ENCODE measurements at regions not wholly inside any gene's neighbourhood (a gene's known extent, or its start where the extent isn't known, plus 50 kb on each side); places are given as distances from the start of the nearest gene placed in this dataset.
"Not testable (repeated sequence)": the region's sequence is repeated elsewhere in the genome, so short reads cannot be mapped to it uniquely, and the experiment has no call there.

DNA sequence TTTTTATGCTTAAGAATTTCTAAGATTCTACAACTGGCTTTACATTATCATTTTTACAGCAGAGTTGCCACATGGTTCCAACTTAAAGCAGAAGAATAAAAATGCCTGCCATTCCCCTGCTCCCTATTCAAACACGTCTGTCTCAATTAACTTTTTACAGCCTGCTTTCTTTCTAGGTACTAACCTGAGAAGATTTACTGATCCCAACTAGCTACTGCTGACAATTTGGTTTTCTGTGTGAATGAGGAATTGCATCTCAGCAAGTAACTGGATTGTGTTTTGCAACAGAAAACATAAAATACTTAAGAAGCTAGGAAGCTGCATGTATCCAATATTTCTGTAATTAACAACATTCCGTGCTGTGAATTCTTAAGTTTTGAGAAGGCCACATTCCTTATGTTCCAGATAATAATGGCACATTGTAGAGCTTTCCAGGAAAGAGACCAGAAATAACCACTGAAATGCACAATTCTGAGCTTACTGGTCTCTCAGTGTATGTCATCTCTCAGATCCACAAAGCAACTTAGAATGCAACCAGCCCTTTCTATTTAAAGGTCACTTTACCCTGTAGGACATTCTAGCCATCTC, 306.8 kb upstream of the NMUR2 start:
- DNase-seq: no peak

- DNase-seq: no peak
Measured at GRCh38 chr5:152717393-152717792, 312.3 kb upstream of the NMUR2 start.

- no peak for DNase-seq
Measured at GRCh38 chr5:152723482-152723881, 318.4 kb upstream of the NMUR2 start.

GRCh38 chr5:152730176-152730575, 325.1 kb upstream of the NMUR2 start:
- no peak for DNase-seq

GRCh38 chr5:152736906-152737305, 331.8 kb upstream of the NMUR2 start:
- DNase-seq: no peak

- no peak for DNase-seq
Measured at GRCh38 chr5:152739916-152740315, 334.8 kb upstream of the NMUR2 start.

DNA sequence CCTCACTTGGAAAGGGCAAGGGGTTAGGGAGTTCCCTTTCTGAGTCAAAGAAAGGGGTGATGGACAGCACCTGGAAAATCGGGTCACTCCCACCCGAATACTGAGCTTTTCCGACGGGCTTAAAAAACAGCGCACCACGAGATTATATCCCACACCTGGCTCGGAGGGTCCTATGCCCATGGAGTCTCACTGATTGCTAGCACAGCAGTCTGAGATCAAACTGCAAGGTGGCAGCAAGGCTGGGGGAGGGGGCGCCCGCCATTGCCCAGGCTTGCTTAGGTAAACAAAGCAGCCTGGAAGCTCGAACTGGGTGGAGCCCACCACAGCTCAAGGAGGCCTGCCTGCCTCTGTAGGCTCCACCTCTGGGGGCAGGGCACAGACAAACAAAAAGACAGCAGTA, 336.0 kb upstream of the NMUR2 start:
- DNase-seq: not testable (repeated sequence)

DNA sequence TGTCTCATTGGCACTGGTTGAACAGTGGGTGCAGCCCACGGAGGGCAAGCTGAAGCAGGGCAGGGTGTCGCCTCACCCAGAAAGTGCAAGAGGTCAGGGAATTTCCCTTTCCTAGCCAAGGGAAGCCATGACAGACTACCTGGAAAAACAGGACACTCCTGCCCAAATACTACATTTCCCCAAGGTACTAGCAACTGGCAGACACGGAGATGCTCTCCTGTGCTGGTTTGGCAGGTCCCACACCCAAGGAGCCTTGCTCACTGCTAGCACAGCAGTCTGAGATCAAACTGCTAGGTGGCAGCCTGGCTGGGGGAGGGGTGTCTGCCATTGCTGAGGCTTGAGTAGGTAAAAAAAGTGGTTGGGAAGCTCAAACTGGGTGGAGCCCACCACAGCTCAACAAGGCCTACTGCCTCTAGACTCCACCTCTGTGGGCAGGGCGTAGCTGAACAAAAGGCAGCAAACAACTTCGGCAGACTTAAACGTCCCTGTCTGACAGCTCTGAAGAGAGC, 382.7 kb upstream of the NMUR2 start:
- DNase-seq: not testable (repeated sequence)

GRCh38 chr5:152801886-152802285, 396.8 kb upstream of the NMUR2 start:
- no peak for DNase-seq

GRCh38 chr5:152804179-152804578, 399.1 kb upstream of the NMUR2 start:
- no peak for DNase-seq

DNA sequence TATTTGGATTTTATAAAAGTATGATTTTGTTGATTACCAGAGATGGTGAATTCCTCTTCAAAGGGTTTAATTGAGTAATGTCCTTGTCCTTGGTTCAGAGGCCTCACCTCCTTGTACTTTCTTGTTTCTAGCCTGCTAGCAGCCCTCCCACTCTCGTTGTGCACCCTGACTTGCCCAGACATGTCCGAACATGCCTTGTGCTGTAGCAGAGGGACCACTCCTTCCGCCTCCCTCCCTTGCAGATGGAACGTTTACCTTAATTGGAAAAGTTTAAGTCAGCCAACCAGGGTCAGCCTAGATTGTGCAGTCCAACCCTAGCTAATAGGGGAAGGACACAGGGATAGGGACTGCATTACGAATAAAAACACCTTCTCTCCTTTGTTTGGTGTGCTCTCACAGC, 406.9 kb upstream of the NMUR2 start:
- no peak for DNase-seq

GRCh38 chr5:152813526-152813925, 408.4 kb upstream of the NMUR2 start:
- no peak for DNase-seq

DNA sequence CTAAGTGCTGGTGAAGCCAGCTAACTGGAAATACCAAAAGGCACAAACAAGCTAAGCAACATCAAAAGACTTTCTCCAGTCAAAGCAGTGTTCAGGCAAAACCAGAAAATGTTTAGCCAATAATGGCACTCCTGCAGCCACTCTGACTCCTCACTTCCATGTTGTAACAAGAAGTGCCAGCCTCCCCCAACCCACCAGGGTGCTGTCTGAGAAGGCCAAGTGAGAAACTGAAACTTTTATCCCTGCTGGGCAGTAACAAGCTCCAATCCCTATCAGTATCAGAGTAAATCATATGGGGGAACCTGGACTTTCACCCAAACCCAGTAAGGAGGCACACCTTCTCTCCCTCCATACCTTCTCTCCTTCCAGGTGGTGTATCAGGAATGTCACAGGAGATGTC, 414.8 kb upstream of the NMUR2 start:
- no peak for DNase-seq

DNA sequence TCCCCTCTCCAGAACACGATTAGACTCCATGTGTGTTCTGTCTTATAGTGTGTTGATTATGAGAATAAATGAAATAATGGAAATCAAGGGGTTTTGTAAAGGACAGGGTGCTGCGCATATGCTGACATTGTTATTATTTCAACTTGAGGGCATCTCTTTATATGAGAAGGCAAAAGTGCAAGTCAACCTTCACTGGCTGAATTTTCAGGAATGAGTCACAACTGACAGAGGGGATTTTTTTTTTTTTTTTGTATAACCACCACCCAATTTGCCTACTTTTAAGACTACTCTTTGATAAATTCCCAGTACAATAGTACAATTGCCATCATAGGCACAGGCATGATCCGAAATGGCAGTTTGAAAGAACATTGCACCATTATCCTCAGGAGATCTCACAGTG, 419.2 kb upstream of the NMUR2 start:
- DNase-seq: no peak

- DNase-seq: no peak
Measured at GRCh38 chr5:152838241-152838786, 433.2 kb upstream of the NMUR2 start.

DNA sequence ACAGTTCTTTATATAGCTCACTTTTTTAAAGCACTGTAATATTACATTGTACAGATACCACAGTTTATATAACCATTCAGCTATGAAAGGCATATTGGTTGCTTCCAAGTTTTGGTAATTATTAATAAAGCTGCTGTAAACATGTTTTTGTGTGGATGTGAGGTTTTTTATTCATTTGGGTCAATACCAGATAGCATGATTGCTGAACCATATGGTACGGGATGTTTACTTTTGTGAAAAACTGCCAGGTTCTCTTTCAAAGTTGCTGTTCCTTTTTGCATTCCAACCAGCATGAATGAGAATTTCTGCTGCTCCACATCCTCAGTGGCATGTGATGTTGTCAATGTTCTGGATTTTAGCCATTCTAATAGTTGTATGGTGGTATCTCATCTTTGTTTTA, 439.6 kb upstream of the NMUR2 start:
- DNase-seq: no peak

DNA sequence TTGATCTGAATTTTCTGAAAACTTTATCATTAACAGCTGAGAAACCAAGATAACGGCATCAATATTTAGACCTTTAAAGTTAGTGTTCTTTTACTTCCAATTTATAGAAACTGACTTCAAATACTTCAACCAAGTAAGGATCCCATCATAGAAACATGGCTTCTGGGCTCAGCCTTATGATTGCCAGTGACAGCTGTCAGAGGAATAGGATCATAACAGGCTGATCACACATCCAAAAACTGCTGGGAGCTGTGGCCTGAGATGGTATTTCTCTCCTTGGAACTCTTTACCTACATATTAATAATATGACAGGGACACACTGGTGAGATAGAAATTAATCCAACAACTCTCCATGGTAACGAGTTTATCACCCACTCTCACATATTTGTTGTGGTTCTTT, 448.3 kb upstream of the NMUR2 start:
- no peak for DNase-seq

- DNase-seq: no peak
Measured at GRCh38 chr5:152855441-152855840, 450.4 kb upstream of the NMUR2 start.

DNA sequence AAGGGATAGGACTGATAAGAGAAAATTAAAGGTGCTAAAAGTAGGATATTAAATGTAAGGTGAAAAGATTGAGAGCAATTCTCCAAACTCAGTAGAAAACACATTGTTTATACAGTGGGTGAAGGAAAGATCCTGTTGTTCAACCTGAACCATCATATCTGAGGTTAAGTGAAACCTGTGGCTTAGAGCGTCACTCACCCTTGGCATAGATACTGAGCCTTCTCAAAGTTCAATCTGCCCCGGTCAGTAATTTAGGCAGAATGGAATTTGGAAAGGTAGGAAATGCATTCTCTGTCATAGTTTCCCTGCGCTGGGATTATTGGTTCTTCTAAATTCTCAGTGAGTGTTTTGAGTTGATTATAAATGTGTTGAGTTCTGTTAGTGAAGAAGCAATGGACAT, 456.2 kb upstream of the NMUR2 start:
- no peak for DNase-seq

GRCh38 chr5:152864447-152864846, 459.4 kb upstream of the NMUR2 start:
- no peak for DNase-seq

DNA sequence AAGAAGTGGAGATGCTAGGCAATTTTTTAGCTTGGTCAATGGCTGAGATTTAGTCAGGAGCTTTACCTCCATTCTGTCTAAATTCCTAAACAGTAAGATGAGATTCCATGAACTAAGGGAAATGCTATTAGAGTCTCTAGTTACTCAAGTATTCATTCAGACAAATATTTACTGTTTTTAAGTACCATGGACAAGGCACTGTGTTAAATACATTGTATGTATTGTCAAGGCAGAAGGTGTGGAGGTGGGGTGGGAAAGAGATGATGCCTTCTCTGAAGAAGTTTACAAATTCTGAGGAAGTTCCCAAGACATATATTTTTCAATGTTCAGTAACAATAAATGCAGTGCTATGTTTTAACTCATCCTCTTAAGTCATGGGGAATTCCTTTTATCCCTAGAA, 459.9 kb upstream of the NMUR2 start:
- no peak for DNase-seq

DNA sequence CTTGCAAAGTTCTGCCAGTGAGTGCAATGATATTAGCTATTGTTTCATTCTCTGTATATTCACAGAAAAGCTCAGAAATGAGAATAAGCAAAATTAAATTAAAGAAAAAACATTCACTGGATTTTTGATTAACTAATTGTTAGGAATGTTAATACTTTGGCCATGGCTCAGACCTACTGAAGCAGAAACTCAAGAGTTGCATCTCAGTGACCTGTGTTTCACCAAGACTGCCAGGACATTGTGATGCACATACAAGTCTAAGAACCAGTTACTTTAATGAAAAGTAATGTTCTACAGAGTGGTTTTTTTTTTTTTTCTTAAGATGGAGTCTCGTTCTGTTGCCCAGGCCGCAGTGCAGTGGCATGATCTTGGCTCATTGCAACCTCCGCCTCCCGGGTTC, 464.9 kb upstream of the NMUR2 start:
- no peak for DNase-seq

DNA sequence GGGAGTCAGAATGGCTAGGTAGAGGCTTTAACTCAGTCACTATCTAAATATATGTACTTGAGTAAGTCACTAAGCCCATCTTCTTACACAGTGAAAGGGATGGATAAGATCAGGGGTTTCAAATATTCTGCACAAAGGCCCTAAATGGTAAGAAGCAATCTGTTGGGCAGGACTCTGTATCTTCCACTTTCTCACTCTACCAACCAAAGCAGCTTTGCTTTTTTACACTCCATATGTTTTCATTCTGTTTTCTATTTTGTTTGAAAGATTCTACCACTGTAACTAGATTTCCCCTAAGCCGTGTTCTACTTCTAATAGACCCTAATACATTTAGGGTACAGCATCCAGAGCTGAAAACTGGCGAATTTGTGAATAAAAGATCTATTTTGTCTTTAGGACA, 477.5 kb upstream of the NMUR2 start:
- DNase-seq: no peak

- no peak for DNase-seq
Measured at GRCh38 chr5:152883066-152883775, 478.1 kb upstream of the NMUR2 start.

- no peak for DNase-seq
Measured at GRCh38 chr5:152884006-152884405, 478.9 kb upstream of the NMUR2 start.
